Suppressor macrophage treated with lipopolysaccharide for 1 hour (primary cell): ENCODE measurements at regions not wholly inside any gene's neighbourhood (a gene's known extent, or its start where the extent isn't known, plus 50 kb on each side); places are given as distances from the start of the nearest gene placed in this dataset.
"Not testable (repeated sequence)": the region's sequence is repeated elsewhere in the genome, so short reads cannot be mapped to it uniquely, and the experiment has no call there.

Experiments used
- DNase-seq, 3 donors: peaks; one replicate each; pipeline ENCODE4 v3.0.0-alpha.2; 2020 to 2022

- no peak for DNase-seq
These were observed 212.4 kb downstream of the OPA1 start for GRCh38 chr3:193805448-193805847.

DNA sequence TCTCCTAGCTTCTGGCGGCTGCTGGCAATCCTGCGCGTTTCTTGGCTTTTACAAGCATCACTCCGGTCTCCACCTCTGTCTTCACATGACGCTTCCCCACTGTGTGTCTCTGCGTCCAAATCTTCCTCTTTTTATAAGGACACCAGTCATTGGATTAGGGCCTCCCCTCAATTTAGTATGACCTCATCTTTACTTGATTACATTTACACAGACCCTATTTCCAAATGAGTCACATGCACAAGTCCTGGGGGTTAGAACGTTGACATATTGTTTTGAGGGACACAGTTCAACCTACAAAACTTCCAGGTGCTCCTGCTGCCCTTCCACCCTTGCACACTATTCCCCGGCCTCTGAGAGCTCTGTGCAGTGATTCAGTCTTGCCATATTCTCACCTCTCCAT, 215.3 kb downstream of the OPA1 start:
- DNase-seq: no peak

GRCh38 chr3:193809106-193809505, 216.1 kb downstream of the OPA1 start:
- no peak for DNase-seq

GRCh38 chr3:193812078-193812725, 219.2 kb downstream of the OPA1 start:
- no peak for DNase-seq

DNA sequence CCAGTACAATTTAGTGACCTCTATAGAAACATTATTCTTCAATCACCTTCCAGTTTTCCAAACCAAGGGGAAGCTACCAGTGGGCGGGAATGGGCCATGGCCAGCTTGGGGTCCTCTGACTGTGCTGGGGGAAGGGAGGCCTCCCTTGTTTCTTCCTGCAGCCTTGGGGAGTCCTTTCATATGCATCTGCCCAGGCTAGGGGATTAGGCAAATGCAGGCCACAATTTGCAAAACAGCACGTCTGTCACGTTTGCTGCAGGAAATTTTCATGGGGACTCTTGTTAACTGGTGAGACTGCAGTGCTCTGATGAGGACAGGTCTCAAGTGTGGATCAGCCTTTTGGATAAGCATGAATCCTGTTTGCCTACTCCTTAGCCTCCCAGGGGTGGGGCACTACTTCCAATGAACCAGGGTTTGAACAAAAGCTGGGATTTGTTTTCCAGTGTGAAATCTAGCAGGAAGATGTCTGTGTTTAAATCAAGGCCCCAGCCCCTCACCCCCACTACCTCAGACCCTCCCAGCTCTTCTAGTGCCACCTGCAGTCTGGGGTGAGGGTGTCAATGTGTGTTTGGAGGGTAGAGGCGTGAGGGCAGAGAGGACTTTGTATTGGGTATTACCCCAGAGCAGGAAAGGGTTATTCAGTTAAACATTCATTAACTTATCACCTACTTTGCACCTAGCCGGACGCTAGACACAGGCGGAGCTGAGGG, 219.9 kb downstream of the OPA1 start:
- no peak for DNase-seq

DNA sequence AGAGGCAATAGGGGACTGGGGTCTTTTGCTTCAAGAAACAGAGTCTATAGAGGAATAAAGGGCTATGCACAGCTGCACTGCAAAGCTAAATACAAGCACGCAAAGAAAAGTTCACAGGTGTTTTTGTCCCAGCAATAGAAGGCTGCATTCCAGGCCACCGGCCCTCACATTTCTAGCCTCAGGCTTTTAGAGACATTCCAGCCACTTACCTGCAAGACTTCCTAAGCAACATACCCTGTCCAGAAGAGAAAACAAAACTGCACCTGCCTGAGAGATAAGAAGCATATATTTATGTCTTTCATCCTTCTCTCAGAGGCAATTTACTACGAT, 220.5 kb downstream of the OPA1 start:
- DNase-seq: no peak

- no peak for DNase-seq
These were observed 221.3 kb downstream of the OPA1 start for GRCh38 chr3:193814166-193814892.

- DNase-seq: no peak
These were observed 222.4 kb downstream of the OPA1 start for GRCh38 chr3:193815246-193816027.

GRCh38 chr3:193816028-193816395, 223.0 kb downstream of the OPA1 start:
- no peak for DNase-seq

- DNase-seq: no peak
These were observed 223.8 kb downstream of the OPA1 start for GRCh38 chr3:193816656-193817311.

GRCh38 chr3:193819117-193820010, 226.4 kb downstream of the OPA1 start:
- DNase-seq: no peak

GRCh38 chr3:193821151-193821668, 228.2 kb downstream of the OPA1 start:
- peak; percentile 14 to 57 (median 50) for DNase-seq

DNA sequence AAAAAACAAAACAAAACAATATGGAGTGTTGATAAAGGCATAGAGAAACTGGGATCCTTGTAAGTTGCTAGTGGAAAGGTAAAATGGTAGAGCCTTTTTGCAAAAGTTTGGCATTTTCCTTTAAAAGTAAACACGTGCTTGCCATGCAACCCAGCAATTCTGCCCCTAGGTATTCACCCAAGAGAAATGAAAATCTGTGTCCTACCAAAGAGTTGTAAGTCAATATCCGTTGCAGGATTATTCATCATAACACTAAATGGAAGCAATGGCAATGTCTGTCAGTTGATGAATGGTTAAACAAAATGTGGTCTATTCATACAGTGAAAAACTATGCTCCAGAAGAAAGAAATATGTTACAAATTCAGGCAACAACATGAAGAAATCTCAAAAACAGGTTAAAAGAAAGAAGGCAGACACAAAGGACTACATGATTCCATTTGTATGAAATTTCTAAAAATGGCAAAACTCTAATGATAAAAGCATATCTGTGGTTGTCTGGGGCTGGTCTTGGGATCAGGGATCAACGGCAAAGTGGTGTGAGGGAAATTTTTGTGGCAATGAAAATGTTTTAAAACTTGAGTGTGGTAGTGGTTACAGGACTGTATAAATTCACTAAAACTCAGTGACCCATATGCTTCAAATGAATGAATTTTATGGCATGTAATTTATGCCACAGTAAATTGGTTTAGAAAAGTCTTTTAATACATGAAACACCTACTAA, 229.6 kb downstream of the OPA1 start:
- no peak for DNase-seq

DNA sequence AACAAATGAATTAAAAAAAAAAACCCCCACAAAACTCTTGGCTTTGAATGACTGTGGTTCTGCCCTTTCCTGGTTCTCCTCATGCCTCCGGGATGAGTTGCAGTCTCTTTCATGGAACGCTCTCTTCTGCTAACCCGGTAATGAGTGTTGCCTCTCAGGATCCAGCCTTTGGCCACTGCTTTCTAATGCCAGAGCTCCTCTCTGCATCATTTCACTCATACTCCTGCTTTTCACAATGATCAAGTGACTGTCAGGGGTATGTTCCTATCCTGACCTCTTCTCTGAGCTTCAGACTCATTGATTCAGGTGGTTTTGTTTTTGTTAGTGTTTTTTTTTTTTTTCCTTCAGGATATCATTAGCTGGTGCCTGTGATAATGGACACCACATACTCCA, 230.2 kb downstream of the OPA1 start:
- DNase-seq: not testable (repeated sequence)

DNA sequence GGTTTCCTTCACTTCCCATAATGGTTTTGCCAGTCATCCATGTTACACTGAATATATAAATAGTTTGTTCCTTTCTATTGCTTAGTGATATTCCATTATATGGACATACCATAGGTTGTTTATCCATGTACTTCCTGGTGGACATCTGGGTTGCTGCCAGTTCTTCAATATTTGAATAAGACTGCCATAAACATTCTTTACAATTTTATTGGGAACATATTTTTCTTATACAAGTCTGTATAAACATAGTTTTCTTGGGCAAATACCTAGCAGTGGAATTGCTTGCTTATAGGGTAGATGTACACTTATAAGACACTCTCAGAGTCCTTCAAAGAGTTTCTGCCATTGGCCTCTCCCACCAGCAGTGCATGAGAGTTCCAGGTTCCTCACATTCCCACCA, 231.4 kb downstream of the OPA1 start:
- no peak for DNase-seq

DNA sequence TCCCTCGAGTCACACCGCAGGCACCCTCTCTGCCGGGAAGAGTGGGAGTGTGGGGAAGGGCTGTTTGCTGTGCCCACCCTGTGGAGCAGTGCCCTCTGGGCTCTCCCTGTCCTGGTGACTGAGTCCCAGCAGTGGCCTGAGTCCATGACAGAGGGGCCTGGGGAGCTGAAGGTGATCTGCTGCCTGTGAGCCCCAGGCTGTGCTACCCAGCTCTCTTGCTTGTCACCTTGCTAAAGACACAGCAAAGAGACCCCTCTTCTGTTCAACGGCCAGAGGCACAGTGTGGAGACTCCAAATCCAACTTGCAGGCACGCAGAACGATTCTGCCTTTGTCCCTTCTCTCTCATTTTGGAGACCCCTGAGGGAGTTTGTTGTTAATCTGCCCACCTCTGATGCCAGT, 232.6 kb downstream of the OPA1 start:
- DNase-seq: no peak

GRCh38 chr3:193826159-193826795, 233.3 kb downstream of the OPA1 start:
- peak; percentile 68 to 69 (median 69) for DNase-seq

DNA sequence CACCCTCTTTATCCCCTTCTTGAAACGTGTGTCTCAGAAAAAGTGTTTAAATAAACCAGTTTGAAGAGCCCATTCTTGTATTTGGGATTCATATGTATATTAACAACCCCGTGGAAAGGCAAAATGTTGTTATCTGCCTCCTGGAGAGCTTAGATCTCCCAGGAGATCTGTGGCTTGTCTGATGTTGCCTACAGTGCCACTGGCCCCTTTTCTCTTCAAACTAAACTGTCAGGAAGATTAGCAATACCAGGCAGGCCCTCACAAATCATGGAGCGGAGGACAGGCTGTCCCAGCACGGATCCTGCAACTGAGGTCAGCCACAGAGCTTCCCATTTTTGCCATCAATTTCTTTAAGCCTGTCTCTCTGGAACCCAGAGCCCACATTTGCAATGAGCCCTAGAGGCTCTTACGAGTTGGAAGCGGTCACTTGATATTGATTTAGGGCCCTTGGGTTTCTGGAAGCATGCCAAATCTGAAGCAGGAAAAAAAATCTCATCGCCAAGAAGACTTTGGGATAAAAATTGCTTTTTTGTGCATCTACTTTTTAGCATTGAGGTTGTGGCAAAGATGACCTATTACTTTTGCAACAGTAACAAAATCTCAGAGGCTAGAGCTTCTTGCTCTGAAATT, 234.1 kb downstream of the OPA1 start:
- DNase-seq: no peak

- DNase-seq: no peak
These were observed 234.9 kb downstream of the OPA1 start for GRCh38 chr3:193827871-193828270.

DNA sequence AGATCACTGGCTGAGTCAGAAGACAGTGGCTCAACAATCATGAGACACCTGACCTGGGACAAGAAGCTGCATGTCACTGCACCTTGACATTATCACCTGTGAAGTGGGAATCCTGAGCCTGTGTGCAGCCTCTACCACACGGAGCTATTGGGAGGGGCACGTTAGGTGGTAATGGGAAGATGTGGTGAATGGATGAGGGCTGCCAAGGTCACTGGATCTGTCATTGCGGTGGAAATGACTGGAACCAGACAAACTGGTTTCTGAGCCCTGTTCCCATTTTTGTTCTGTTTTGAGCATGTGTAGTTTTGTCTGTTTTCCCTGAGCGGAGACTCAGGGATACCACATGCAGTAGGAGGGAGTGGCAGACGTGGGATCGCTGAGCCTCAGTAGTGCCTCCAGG, 235.5 kb downstream of the OPA1 start:
- no peak for DNase-seq
